GM19397 (cell line): ENCODE measurements at regions not wholly inside any gene's neighbourhood (a gene's known extent, or its start where the extent isn't known, plus 50 kb on each side); places are given as distances from the start of the nearest gene placed in this dataset.
"Not testable (repeated sequence)": the region's sequence is repeated elsewhere in the genome, so short reads cannot be mapped to it uniquely, and the experiment has no call there.

ENCODE experiments used
- ATAC-seq: cut with Tn5 transposase; IDR thresholded peaks from one replicate; pipeline ENCODE4 v1.9.1; 2021; ENCODE audit warnings: mild to moderate bottlenecking, moderate library complexity; ENCODE audit not compliant: unreplicated experiment

GRCh38 chr18:29928081-29928480 lies 1114.5 kb downstream of the DSC3 start:
- no peak for ATAC-seq

GRCh38 chr18:29925566-29925965 lies 1117.0 kb downstream of the DSC3 start:
- ATAC-seq = no peak

GRCh38 chr18:29912351-29912750 lies 1130.2 kb downstream of the DSC3 start:
- ATAC-seq = no peak

- ATAC-seq = no peak
These were observed 1149.5 kb downstream of the DSC3 start for GRCh38 chr18:29892960-29893558.

- no peak for ATAC-seq
These were observed 1159.4 kb downstream of the DSC3 start for GRCh38 chr18:29883114-29883513.

- no peak for ATAC-seq
These were observed 1159.9 kb downstream of the DSC3 start for GRCh38 chr18:29882620-29883019.

- ATAC-seq = no peak
These were observed 1162.8 kb downstream of the DSC3 start for GRCh38 chr18:29879763-29880162.

GRCh38 chr18:29874519-29875098 lies 1167.9 kb downstream of the DSC3 start:
- ATAC-seq = no peak

- no peak for ATAC-seq
These were observed 1169.3 kb downstream of the DSC3 start for GRCh38 chr18:29873211-29873610.

- ATAC-seq = no peak
These were observed 1171.3 kb downstream of the DSC3 start for GRCh38 chr18:29871246-29871645.

- no peak for ATAC-seq
These were observed 1179.7 kb downstream of the DSC3 start for GRCh38 chr18:29862824-29863223.

- no peak for ATAC-seq
These were observed 1186.9 kb downstream of the DSC3 start for GRCh38 chr18:29855637-29856036.

GRCh38 chr18:29853126-29853525 lies 1189.4 kb downstream of the DSC3 start:
- no peak for ATAC-seq

GRCh38 chr18:29849144-29849543 lies 1193.4 kb downstream of the DSC3 start:
- ATAC-seq = no peak

- ATAC-seq = no peak
These were observed 1200.9 kb downstream of the DSC3 start for GRCh38 chr18:29841631-29842030.

GRCh38 chr18:29840089-29840488 lies 1202.5 kb downstream of the DSC3 start:
- ATAC-seq = no peak

GRCh38 chr18:29838961-29839360 lies 1203.6 kb downstream of the DSC3 start:
- ATAC-seq = not testable (repeated sequence)

- ATAC-seq = no peak
These were observed 1204.0 kb downstream of the DSC3 start for GRCh38 chr18:29838556-29838955.

GRCh38 chr18:29823671-29824070 lies 1218.9 kb downstream of the DSC3 start:
- ATAC-seq = no peak

- ATAC-seq = no peak
These were observed 1221.0 kb downstream of the DSC3 start for GRCh38 chr18:29821544-29821943.

- ATAC-seq = no peak
These were observed 1231.0 kb downstream of the DSC3 start for GRCh38 chr18:29811519-29811918.

- no peak for ATAC-seq
These were observed 1261.7 kb downstream of the DSC3 start for GRCh38 chr18:29780816-29781215.

- no peak for ATAC-seq
These were observed 1263.4 kb downstream of the DSC3 start for GRCh38 chr18:29779096-29779495.
